NT2/D1 (cell line): ENCODE measurements at regions not wholly inside any gene's neighbourhood (a gene's known extent, or its start where the extent isn't known, plus 50 kb on each side); places are given as distances from the start of the nearest gene placed in this dataset.

Source experiments
- SUZ12 ChIP-seq: IDR thresholded peaks from 2 replicates; pipeline ENCODE4 v1.6.1; 2011; ENCODE audit not compliant: insufficient read length, insufficient read depth; ENCODE audit errors: extremely low read depth
- YY1 ChIP-seq: IDR thresholded peaks from 2 replicates; pipeline ENCODE4 v1.6.1; 2011; ENCODE audit not compliant: insufficient read length, insufficient read depth
- ZNF274 ChIP-seq: IDR thresholded peaks from 2 replicates; pipeline ENCODE4 v1.6.1; 2011; ENCODE audit warnings: mild to moderate bottlenecking, low read depth, low read length

DNA sequence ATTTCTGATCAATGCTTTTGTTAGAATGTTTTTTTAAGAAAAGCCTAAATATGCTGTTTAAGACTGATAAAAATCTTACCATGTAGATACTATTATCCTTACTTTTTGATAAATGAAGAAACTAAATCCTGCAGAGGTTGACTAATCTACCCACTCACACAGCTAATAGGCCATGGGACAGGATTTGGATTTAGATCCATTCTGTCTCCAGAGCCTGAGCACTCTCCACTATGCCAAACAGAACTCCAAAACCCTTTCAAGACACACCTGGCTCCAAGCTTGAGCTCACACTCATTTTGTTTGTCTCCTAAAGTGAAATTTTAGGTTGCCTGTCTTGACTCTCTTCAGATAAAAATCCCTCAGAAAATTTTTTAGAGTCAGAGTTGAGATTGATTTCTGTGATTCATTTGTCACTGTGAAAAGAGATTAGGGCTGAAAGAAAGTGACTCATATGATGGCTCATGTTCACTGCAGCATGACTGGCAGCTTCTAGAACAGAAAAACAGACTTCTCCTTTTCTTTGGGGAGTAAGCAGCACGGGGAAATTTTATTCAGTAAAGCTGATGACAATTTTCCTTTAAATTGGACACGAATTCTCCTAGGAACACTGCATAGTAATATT is 132.3 kb upstream of the POT1 start:
- TF ChIP-seq YY1: no peak
- TF ChIP-seq ZNF274: no peak
- no peak for TF ChIP-seq SUZ12
